BLaER1 (cell line): ENCODE measurements at regions not wholly inside any gene's neighbourhood (a gene's known extent, or its start where the extent isn't known, plus 50 kb on each side); places are given as distances from the start of the nearest gene placed in this dataset.
A peak's percentile ranks its signal among the peaks of the same experiment; 100 is the strongest.
"Not testable (repeated sequence)": the region's sequence is repeated elsewhere in the genome, so short reads cannot be mapped to it uniquely, and the experiment has no call there.

Experiments
- H3K27ac ChIP-seq: shearing (Covaris generic); formaldehyde crosslinking; 2 replicates; pipeline ENCODE4 v1.8.1; 2022
- H3K27me3 ChIP-seq: shearing (Covaris generic); formaldehyde crosslinking; 2 replicates; pipeline ENCODE4 v1.8.1; 2022
- H3K36me3 ChIP-seq: shearing (Covaris generic); formaldehyde crosslinking; 2 replicates; pipeline ENCODE4 v1.8.1; 2022
- H3K4me1 ChIP-seq: shearing (Covaris generic); formaldehyde crosslinking; 2 replicates; pipeline ENCODE4 v1.8.1; 2022
- H3K4me2 ChIP-seq: shearing (Covaris generic); formaldehyde crosslinking; 2 replicates; pipeline ENCODE4 v1.8.1; 2022
- H3K4me3 ChIP-seq: shearing (Covaris generic); formaldehyde crosslinking; 2 replicates; pipeline ENCODE4 v1.8.1; 2022
- H3K9ac ChIP-seq: shearing (Covaris generic); formaldehyde crosslinking; 2 replicates; pipeline ENCODE4 v1.8.1; 2022
- H3K9me3 ChIP-seq: shearing (Covaris generic); formaldehyde crosslinking; 2 replicates; pipeline ENCODE4 v1.8.1; 2022
- H4K20me1 ChIP-seq: shearing (Covaris generic); formaldehyde crosslinking; 2 replicates; pipeline ENCODE4 v1.8.1; 2022
- Cebpa-rat ChIP-seq: shearing (Covaris generic); IDR thresholded peaks from 2 replicates; pipeline ENCODE4 v1.8.1; 2022

DNA sequence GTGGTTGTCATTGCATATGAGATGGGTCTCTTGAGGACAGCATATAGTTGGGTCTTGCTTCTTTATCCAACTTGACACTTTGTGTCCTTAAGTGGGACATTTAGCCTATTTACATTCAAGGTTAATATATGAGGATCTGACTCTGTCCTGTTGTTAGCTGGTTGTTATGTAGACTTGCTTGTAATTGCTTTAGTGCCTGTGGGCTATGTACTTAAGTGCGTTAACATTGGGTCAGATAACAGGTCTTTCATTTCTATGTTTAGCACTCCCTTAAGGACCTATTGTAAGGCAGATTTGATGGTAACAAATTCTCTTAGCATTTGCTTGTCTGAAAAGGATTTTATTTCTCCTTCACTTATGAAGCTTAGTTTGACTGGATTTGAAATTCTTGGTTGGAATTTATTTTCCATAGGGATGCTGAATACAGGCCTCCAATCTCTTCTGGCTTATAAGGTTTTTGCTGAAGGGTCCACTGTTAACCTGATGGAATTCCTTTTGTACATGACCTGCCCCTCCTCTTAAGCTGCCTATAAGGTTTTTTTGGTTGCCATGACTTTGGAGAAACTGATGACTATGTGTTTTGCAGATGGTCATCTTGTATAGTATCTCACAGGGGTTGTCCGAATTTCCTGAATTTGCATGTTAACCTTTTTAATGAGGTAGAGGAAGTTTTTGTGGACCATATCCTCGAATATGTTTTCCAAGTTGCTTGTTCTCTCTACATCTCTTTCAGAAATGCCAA lies 162.0 kb downstream of the NKX6-1 start:
- Histone ChIP-seq H4K20me1 (no peaks in the 10 kb centered on the region), H3K27ac (no peak overlapping the region), H3K9me3 (0 out of 2 replicates have a peak, but pooled peaks cover 1% of the 10 kb centered on the region), H3K4me3 (no peak overlapping the region), H3K36me3 (no peaks in the 10 kb centered on the region), H3K4me2 (no peak overlapping the region), H3K4me1 (no peaks in the 10 kb centered on the region), H3K9ac (no peak overlapping the region), H3K27me3 (no peaks in the 10 kb centered on the region)
- TF ChIP-seq Cebpa-rat, result no peak

DNA sequence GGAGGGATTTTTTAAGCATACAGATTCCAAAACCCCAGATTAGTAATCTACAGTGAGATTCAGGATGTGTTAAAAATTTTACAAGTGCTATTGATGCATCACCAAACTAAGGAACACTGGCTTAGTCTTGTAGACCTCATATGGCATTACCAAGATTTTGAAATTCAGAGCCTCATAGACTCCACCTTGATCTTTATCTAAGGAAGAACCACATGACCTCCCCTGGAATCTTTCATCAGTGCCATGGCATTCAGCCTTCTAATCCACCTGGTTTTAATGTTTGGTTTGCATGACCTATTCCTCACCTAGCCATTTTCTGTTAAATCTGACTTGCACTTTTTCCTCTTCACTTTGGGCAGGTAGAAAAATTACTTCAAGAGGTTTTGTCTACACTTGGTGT lies 171.6 kb downstream of the NKX6-1 start:
- no peaks in the 10 kb centered on the region for H3K9me3 ChIP-seq
- H3K4me3 ChIP-seq, result no peak overlapping the region
- no peaks in the 10 kb centered on the region for H3K27me3 ChIP-seq
- H3K4me2 ChIP-seq, result no peak overlapping the region
- no peaks in the 10 kb centered on the region for H3K4me1 ChIP-seq
- no peak overlapping the region for H3K9ac ChIP-seq
- no peak overlapping the region for H3K27ac ChIP-seq
- no peaks in the 10 kb centered on the region for H4K20me1 ChIP-seq
- H3K36me3 ChIP-seq, result no peaks in the 10 kb centered on the region
- no peak for TF ChIP-seq Cebpa-rat

DNA sequence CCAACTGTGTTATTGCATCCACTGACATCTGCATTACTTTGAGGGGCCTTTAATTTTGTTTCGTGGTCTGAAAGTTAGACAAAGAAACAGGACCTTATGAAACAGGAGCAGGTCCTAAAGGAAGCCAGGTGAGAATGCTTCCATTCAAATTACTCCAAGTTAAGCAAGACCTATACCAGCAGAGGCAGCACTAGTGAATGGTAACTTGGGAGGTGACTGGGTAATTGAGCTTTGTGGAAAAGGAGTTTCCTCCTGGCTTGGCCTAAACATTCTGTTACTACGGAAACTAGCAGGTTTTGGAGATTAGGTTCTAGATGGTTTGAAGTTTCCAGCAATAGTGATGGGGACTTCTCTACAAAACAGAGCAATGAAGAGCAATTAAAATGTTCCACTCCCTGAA lies 173.5 kb downstream of the NKX6-1 start:
- H3K27ac ChIP-seq, result no peak overlapping the region
- no peaks in the 10 kb centered on the region for H3K27me3 ChIP-seq
- no peaks in the 10 kb centered on the region for H3K4me1 ChIP-seq
- H3K4me3 ChIP-seq, result no peak overlapping the region
- H4K20me1 ChIP-seq, result no peaks in the 10 kb centered on the region
- TF ChIP-seq Cebpa-rat, result no peak
- no peaks in the 10 kb centered on the region for H3K9me3 ChIP-seq
- H3K4me2 ChIP-seq, result no peak overlapping the region
- no peak overlapping the region for H3K9ac ChIP-seq
- H3K36me3 ChIP-seq, result no peaks in the 10 kb centered on the region

DNA sequence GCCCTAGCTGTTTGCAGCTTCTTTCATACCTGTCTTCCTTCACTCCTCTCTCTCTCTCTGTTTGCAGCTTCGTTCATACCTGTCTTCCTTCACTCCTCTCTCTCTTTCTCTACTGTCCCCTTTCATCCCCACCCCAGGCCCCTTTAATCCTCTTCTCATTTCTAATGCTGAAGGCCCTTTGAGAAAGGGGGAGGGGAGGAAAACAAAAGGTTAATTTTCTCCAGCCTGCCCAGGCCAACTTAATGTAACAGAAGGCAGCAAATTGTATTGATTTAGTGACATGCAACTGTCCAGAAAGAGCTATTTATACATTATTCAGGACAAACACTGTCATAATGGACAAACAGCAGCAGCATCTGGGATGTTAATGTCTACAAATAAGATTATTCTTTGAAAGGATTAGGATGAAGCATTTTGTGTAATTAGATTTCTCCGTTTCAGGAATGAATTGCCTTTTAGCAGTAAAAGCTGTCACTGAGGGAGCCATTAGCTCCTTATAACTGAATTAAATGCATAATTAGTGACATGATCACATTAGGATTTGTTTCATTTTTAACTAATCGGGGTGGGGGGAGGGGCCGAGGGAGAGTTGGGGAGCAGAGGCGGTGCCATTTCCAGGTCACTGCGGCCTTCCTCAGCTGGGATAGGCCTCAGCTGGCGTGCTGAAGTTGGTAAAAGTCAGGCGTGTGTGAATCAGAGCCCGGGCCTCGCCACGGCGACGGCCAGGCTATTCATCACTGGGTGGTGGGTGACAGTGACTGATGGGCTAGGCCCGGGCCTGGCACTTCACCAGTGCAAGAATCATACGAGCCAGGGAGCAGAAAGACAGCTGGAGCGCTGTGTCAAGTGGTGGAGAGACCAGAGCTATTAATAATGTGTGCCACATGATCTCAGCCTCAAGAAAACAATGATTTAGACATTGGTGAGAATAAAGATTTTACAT lies 174.5 kb downstream of the NKX6-1 start:
- no peaks in the 10 kb centered on the region for H3K9me3 ChIP-seq
- H3K4me1 ChIP-seq, result no peaks in the 10 kb centered on the region
- H3K36me3 ChIP-seq, result no peaks in the 10 kb centered on the region
- no peak overlapping the region for H3K27ac ChIP-seq
- H3K4me2 ChIP-seq, result no peak overlapping the region
- no peak overlapping the region for H3K4me3 ChIP-seq
- H3K9ac ChIP-seq, result no peak overlapping the region
- H4K20me1 ChIP-seq, result no peaks in the 10 kb centered on the region
- TF ChIP-seq Cebpa-rat, result no peak
- no peaks in the 10 kb centered on the region for H3K27me3 ChIP-seq

DNA sequence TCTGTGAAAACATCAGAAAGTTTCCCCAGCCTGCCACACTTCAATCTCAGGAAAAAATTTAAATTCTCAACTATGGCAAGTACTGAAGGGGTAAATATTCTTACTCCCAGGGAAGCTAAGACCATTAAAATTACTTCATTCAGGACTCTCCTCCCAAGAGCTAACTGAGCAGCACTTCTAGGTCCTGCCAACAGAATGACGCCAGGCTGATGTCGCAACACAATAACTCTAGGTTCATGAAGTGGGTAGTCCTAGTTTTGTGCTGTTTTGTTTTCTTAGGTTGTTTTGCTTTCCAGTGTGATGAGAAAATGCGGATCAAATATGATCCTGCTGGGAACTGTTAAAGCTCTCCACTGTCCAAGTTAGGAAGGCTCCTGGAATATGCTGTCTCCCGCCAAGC lies 180.0 kb downstream of the NKX6-1 start:
- Histone ChIP-seq H3K9ac (no peak overlapping the region), H3K4me3 (no peak overlapping the region), H4K20me1 (no peaks in the 10 kb centered on the region), H3K36me3 (no peaks in the 10 kb centered on the region), H3K9me3 (no peaks in the 10 kb centered on the region), H3K27ac (no peak overlapping the region), H3K4me2 (no peak overlapping the region), H3K27me3 (no peaks in the 10 kb centered on the region), H3K4me1 (no peaks in the 10 kb centered on the region)
- TF ChIP-seq Cebpa-rat, result peak; percentile 54; the same call in 1 of the 2 replicates

DNA sequence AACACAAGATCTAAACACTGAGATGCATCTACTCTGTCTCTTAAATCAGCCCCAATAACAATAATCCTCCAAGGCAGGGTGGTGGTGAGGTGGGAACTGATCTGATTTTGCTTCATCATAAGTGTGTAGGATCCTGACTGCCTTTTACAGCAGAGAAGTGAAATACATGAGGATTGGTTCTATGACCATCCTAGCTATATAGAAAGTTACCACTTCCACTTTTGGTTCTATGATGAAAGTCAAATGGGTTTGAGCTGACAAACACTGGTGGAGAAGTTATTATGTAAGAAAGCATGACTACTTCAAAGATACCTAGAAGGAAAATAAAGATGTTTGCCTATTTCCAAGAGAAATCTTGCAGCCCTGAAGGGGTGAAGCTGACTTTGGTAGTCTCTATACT lies 181.6 kb downstream of the NKX6-1 start:
- no peaks in the 10 kb centered on the region for H3K9me3 ChIP-seq
- H4K20me1 ChIP-seq, result no peaks in the 10 kb centered on the region
- no peak overlapping the region for H3K4me2 ChIP-seq
- no peaks in the 10 kb centered on the region for H3K27me3 ChIP-seq
- H3K4me1 ChIP-seq, result no peaks in the 10 kb centered on the region
- H3K4me3 ChIP-seq, result no peak overlapping the region
- no peak for TF ChIP-seq Cebpa-rat
- H3K27ac ChIP-seq, result no peak overlapping the region
- no peak overlapping the region for H3K9ac ChIP-seq
- H3K36me3 ChIP-seq, result no peaks in the 10 kb centered on the region

DNA sequence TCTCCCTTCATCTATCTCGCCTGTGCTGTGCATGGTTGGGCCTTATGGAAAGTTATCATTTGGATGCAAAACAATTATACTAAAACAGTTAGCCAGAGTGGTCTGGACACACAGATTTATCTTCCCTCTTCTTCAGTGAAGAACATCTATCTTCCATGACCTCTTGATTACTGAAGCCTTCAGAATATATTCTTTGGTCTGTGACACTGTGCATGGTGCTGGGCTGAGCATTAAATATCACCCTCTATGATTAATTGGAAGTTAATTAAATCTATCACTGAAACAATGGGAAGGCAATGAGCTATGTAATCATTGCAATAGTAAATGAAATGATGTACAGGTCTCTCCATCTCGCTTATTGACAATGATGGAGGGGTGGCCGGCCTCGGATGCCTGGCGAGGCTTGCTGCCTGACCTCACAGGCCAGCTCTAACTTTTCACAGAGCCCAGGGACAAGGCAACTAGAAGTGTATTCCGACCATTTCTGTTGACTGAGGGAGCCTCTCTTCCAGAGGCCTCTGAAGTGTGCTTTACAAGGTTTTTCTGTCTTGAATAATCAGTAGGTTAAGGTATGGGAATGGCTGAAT lies 186.6 kb downstream of the NKX6-1 start:
- TF ChIP-seq Cebpa-rat, result no peak
- H3K27me3 ChIP-seq, result no peaks in the 10 kb centered on the region
- H3K4me2 ChIP-seq, result no peak overlapping the region
- no peaks in the 10 kb centered on the region for H3K4me1 ChIP-seq
- H4K20me1 ChIP-seq, result no peaks in the 10 kb centered on the region
- no peaks in the 10 kb centered on the region for H3K36me3 ChIP-seq
- no peak overlapping the region for H3K27ac ChIP-seq
- no peak overlapping the region for H3K4me3 ChIP-seq
- no peaks in the 10 kb centered on the region for H3K9me3 ChIP-seq
- no peak overlapping the region for H3K9ac ChIP-seq

DNA sequence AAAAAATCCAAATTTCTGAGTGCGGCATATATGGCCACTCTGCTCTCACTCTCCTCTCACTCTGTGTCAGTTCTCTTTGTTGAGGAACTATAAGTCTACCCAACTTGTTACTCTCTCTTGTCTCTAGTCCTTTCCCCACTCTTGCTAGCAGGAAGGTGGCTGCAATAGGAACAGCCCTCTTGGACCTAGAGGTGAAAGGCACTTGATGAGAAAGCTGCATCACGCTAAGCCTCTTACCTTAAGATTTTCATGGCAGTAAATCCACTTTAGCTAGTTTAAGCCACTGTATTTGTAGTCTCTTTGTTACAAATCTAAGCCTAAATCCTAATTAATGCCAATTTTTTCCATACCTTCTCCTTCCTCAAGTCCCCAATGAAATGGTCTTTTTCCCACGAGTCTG lies 189.9 kb downstream of the NKX6-1 start:
- Histone ChIP-seq H3K9me3 (no peaks in the 10 kb centered on the region), H3K27me3 (no peaks in the 10 kb centered on the region), H3K9ac (no peak overlapping the region), H3K4me1 (no peaks in the 10 kb centered on the region), H3K36me3 (no peaks in the 10 kb centered on the region), H3K27ac (no peak overlapping the region), H3K4me3 (no peak overlapping the region), H4K20me1 (no peaks in the 10 kb centered on the region), H3K4me2 (no peak overlapping the region)
- no peak for TF ChIP-seq Cebpa-rat

DNA sequence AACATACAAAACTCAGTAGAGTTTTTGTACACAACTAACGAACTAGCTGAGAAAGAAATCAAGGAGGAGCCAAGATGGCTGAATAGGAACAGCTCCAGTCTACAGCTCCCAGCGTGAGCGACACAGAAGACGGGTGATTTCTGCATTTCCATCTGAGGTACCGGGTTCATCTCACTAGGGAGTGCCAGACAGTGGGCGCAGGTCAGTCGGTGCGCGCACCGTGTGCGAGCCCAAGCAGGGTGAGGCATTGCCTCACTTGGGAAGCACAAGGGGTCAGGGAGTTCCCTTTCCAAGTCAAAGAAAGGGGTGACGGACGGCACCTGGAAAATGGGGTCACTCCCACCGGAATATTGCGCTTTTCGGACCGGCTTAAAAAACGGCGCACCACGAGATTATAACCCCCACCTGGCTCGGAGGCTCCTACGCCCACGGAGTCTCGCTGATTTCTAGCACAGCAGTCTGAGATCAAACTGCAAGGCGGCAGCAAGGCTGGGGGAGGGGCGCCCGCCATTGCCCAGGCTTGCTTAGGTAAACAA lies 200.3 kb downstream of the NKX6-1 start:
- not testable (repeated sequence) for H3K9me3 ChIP-seq, H3K4me3 ChIP-seq, H3K9ac ChIP-seq, H3K36me3 ChIP-seq, H3K4me2 ChIP-seq, H3K27ac ChIP-seq, H3K4me1 ChIP-seq, H3K27me3 ChIP-seq, H4K20me1 ChIP-seq
